ENCODE measurements at regions not wholly inside any gene's neighbourhood (a gene's known extent, or its start where the extent isn't known, plus 50 kb on each side); places are given as distances from the start of the nearest gene placed in this dataset.

DNA sequence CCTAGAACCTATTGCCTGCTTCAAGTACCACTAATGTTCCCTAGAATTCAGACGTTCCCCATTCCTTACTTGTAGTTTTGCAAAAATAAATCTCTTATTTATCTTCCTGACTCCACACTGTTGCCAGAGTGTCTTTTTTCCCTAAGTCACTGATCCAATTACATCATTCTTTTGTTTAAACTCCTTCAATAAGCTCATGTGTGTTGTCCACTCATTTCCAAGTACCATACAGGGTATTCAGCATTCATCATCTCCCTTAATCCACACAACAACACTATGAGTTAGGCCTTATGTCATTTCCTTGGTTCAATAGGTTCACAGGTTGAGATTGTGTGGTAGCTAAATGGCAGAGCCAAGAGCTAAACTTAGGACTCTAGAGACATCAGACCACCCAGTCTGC lies 119.9 kb upstream of the RHOBTB1 start:
- TF ChIP-seq, protein P1, sequence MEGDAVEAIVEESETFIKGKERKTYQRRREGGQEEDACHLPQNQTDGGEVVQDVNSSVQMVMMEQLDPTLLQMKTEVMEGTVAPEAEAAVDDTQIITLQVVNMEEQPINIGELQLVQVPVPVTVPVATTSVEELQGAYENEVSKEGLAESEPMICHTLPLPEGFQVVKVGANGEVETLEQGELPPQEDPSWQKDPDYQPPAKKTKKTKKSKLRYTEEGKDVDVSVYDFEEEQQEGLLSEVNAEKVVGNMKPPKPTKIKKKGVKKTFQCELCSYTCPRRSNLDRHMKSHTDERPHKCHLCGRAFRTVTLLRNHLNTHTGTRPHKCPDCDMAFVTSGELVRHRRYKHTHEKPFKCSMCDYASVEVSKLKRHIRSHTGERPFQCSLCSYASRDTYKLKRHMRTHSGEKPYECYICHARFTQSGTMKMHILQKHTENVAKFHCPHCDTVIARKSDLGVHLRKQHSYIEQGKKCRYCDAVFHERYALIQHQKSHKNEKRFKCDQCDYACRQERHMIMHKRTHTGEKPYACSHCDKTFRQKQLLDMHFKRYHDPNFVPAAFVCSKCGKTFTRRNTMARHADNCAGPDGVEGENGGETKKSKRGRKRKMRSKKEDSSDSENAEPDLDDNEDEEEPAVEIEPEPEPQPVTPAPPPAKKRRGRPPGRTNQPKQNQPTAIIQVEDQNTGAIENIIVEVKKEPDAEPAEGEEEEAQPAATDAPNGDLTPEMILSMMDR (IDR thresholded peaks at IDR 0.05): no peak
- no peak for DNase-seq
- intact Hi-C loops (cut with DNase I): no loop called here
- no peak for ATAC-seq
- Histone ChIP-seq H3K4me3 (no peak overlapping the region), H3K4me1 (no peaks in the 10 kb centered on the region), H3K9me3 (no peaks in the 10 kb centered on the region), H3K27ac (no peak overlapping the region), H3K27me3 (no peaks in the 10 kb centered on the region), H3K36me3 (no peaks in the 10 kb centered on the region)

DNA sequence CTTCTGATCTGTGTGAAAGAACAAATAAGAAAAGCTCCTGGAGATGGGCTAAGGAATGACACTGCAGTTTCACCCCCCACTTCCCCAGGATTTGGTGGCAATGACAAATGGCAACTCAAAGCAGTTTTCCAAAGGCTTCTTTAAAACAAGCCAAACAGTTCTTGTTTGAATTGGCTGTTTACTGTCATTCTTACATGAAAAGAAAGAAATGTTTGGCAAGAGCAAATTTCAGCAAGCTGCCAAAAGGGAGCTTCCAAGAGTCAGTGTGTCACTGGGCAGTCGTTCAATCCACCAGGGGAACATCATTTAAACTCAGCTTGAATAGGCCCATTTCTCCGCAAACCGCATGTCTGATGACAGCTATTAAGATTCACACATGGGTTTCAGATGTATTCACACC lies 119.0 kb upstream of the RHOBTB1 start:
- no peaks in the 10 kb centered on the region for H3K9me3 ChIP-seq

DNA sequence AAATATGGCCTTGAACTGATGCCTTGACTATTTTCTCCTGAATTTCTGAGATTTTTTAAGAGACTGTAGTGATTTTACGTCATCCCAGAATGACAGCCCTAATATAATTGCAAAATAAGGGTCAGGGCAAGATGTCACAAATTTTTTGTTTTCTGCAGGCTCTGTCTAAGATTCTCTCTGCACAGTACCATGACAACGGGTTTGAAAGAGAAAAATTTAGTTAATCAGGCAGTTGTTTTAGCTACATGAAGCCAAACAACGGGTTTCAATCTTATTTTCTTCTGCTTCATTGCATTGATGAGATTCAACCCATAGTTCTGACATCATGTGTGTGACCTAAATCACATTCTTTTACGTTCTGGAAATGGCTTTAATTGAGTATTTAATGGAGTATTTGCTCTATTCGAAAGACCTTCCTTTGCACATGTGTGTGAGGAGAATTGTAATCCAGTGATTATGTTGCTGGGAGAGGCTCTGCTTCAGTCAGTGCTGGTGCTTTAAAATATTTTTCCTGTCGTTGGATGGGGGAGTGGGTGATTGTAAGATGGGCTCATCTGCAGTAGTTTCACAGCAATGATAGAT lies 118.0 kb upstream of the RHOBTB1 start:
- intact Hi-C loops (cut with DNase I): no loop called here
- no peak overlapping the region for H3K27ac ChIP-seq
- H3K4me3 ChIP-seq: no peak overlapping the region
- ATAC-seq (no peak), DNase-seq (no peak)
- H3K4me1 ChIP-seq: no peaks in the 10 kb centered on the region
- TF ChIP-seq, protein P1 (IDR thresholded peaks at IDR 0.05): no peak
- H3K9me3 ChIP-seq: no peaks in the 10 kb centered on the region
- no peaks in the 10 kb centered on the region for H3K36me3 ChIP-seq
- no peaks in the 10 kb centered on the region for H3K27me3 ChIP-seq

More for the DNA sequence above, 119.0 kb upstream of the RHOBTB1 start:
- intact Hi-C loops (cut with DNase I): no loop called here
- Histone ChIP-seq H3K4me1 (no peaks in the 10 kb centered on the region), H3K36me3 (no peaks in the 10 kb centered on the region), H3K27ac (no peak overlapping the region), H3K27me3 (no peaks in the 10 kb centered on the region), H3K4me3 (no peak overlapping the region)
- TF ChIP-seq, protein P1 (IDR thresholded peaks at IDR 0.05): no peak
- DNase-seq (no peak), ATAC-seq (no peak)

DNA sequence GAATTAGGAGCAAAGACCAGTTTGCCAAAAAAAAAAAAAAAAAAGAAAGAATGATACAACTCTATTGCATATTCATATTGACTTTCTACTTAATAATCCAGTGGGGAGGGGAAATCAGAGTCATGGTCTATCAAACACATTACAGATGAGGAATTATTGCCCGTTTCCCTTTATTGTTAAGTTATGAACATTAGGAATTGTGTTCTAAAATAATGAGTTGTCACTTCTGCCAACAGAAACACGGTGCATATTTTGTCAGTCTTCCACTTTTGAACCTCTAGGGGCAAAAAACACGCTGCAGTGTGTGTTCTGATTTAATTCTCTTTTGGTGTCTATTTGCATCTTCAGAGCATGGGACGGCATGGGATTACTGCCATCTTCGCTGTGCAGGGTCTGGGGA lies 115.7 kb upstream of the RHOBTB1 start:
- DNase-seq (no peak), ATAC-seq (no peak)
- intact Hi-C loops (cut with DNase I): no loop called here
- H3K4me3 ChIP-seq: no peak overlapping the region
- no peak overlapping the region for H3K27ac ChIP-seq
- no peaks in the 10 kb centered on the region for H3K27me3 ChIP-seq
- H3K9me3 ChIP-seq: no peaks in the 10 kb centered on the region
- TF ChIP-seq, protein P1 (IDR thresholded peaks at IDR 0.05): no peak
- H3K4me1 ChIP-seq: no peaks in the 10 kb centered on the region
- no peaks in the 10 kb centered on the region for H3K36me3 ChIP-seq

DNA sequence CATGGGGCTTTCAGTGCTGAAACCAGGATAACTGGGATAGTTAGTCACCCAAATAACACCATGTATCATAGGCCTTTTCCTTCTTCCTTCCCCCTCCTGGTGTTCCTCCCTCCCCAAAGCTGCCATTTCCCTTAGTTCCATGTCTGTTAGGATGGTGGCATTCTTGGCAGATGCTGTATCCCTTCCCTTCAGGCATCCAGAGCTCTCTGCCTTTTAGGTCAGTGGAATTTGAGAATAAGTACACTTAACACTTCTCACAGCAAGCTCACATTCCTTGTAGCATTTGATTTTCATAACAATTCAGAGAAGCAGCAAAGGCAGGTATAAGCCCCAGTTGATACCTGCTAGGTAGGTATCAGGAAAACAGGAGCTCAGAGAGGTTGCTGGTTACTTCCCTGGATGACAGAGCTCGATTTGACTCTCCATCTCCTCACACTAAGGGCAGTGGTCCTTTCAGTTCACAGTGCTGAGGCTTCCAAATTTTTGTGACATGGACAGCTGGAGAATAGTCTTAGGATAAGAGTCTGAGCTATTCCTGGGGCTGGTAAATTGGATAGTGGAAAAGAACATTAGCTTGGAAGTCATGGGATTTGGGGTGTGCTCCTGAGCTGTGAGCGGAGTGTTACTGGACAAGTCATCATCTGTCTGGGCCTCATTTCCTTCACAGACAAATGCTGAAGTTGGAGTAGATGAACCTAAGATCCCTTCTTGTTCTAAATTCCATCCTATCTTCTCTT lies 108.7 kb upstream of the RHOBTB1 start:
- intact Hi-C loops (cut with DNase I): no loop called here
- TF ChIP-seq, protein P1 (IDR thresholded peaks at IDR 0.05): no peak
- DNase-seq (no peak), ATAC-seq (no peak)
- Histone ChIP-seq H3K4me3 (no peak overlapping the region), H3K9me3 (no peaks in the 10 kb centered on the region), H3K27me3 (peaks cover 3% of the 10 kb centered on the region), H3K36me3 (no peaks in the 10 kb centered on the region), H3K27ac (no peak overlapping the region), H3K4me1 (no peaks in the 10 kb centered on the region)

Measured in upper lobe of right lung (tissue), 1 donor.